ENCODE measurements at regions not wholly inside any gene's neighbourhood (a gene's known extent, or its start where the extent isn't known, plus 50 kb on each side); places are given as distances from the start of the nearest gene placed in this dataset.

DNA sequence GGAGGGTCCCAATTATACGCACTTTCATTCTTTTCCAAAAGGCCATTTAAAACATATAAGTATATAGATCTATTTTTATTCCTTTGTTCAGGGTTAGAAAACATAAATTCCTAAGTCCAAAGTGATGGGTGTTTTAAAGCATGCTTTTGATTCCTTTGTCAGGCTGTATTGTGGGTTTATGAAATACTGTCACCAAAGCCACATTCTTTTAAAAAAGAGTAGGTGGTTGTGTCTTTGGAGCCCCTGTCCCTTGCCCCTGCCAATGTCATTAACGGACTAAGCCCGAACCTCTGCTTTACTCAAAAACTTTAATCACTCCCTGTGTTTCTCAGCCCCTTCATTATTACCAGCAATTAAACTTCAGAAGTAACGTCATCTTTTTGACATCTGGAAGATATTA is 104.9 kb upstream of the APCDD1 start:
- H3F3A ChIP-seq (ENCODE audit: control insufficient read depth, insufficient read depth): no peaks in the 10 kb centered on the region
- no peak overlapping the region for H3K4me2 ChIP-seq (ENCODE audit: low read length)
- TF ChIP-seq, protein P1, sequence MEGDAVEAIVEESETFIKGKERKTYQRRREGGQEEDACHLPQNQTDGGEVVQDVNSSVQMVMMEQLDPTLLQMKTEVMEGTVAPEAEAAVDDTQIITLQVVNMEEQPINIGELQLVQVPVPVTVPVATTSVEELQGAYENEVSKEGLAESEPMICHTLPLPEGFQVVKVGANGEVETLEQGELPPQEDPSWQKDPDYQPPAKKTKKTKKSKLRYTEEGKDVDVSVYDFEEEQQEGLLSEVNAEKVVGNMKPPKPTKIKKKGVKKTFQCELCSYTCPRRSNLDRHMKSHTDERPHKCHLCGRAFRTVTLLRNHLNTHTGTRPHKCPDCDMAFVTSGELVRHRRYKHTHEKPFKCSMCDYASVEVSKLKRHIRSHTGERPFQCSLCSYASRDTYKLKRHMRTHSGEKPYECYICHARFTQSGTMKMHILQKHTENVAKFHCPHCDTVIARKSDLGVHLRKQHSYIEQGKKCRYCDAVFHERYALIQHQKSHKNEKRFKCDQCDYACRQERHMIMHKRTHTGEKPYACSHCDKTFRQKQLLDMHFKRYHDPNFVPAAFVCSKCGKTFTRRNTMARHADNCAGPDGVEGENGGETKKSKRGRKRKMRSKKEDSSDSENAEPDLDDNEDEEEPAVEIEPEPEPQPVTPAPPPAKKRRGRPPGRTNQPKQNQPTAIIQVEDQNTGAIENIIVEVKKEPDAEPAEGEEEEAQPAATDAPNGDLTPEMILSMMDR (IDR thresholded peaks at IDR 0.05; ENCODE audit: low read depth, low read length, poor library complexity, severe bottlenecking): no peak
- no peak for TF ChIP-seq EZH2phosphoT487 (IDR thresholded peaks at IDR 0.05; ENCODE audit: borderline replicate concordance, low read length)
- H3K36me3 ChIP-seq (ENCODE audit: control insufficient read depth, low read length): no peaks in the 10 kb centered on the region
- H3K9me2 ChIP-seq (replicated peaks; ENCODE audit: control insufficient read depth, low read length): no peaks in the 10 kb centered on the region
- H3K4me1 ChIP-seq (ENCODE audit: control insufficient read depth, low read length): no peaks in the 10 kb centered on the region
- H3K27me3 ChIP-seq (ENCODE audit: control insufficient read depth, low read length): no peaks in the 10 kb centered on the region
- no peaks in the 10 kb centered on the region for H3K79me2 ChIP-seq (ENCODE audit: control insufficient read depth, low read length)
- no peaks in the 10 kb centered on the region for H4K20me1 ChIP-seq (ENCODE audit: control insufficient read depth, insufficient read depth, low read depth, low read length)
- no peaks in the 10 kb centered on the region for H3K9me3 ChIP-seq (ENCODE audit: control insufficient read depth, insufficient read depth, low read length)
- no peak overlapping the region for H3K27ac ChIP-seq (ENCODE audit: low read depth, low read length)
- no peak overlapping the region for H3K4me3 ChIP-seq (ENCODE audit: low read length)

DNA sequence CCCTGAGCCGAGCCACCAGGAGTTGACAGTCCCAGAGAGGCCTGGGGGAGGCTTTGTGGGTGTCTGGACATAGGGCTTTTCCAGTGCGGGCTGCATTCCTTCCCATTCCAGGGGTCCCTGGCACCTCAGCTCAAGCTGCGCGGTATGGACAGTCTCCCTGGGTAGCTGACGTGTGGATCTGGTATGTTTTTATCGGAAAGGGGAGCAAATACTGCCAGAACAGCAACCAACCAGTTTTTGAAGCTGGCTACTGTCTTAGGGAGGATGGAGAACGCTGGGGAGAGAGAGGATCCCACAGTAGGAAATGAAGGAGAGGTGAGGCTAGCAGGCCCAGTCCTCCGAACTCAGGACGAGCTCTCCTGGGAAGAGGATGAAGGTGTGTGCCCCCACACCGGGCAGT is 103.8 kb upstream of the APCDD1 start:
- H4K20me1 ChIP-seq (ENCODE audit: control insufficient read depth, insufficient read depth, low read depth, low read length): no peaks in the 10 kb centered on the region
- no peaks in the 10 kb centered on the region for H3K79me2 ChIP-seq (ENCODE audit: control insufficient read depth, low read length)
- no peaks in the 10 kb centered on the region for H3K9me2 ChIP-seq (replicated peaks; ENCODE audit: control insufficient read depth, low read length)
- TF ChIP-seq, protein P1 (IDR thresholded peaks at IDR 0.05; ENCODE audit: low read depth, low read length, poor library complexity, severe bottlenecking): no peak
- TF ChIP-seq EZH2phosphoT487 (IDR thresholded peaks at IDR 0.05; ENCODE audit: borderline replicate concordance, low read length): no peak
- H3F3A ChIP-seq (ENCODE audit: control insufficient read depth, insufficient read depth): no peaks in the 10 kb centered on the region
- H3K4me1 ChIP-seq (ENCODE audit: control insufficient read depth, low read length): no peaks in the 10 kb centered on the region
- no peaks in the 10 kb centered on the region for H3K27me3 ChIP-seq (ENCODE audit: control insufficient read depth, low read length)
- H3K36me3 ChIP-seq (ENCODE audit: control insufficient read depth, low read length): no peaks in the 10 kb centered on the region
- no peak overlapping the region for H3K4me3 ChIP-seq (ENCODE audit: low read length)
- H3K9me3 ChIP-seq (ENCODE audit: control insufficient read depth, insufficient read depth, low read length): no peaks in the 10 kb centered on the region
- H3K27ac ChIP-seq (ENCODE audit: low read depth, low read length): no peak overlapping the region
- no peak overlapping the region for H3K4me2 ChIP-seq (ENCODE audit: low read length)

DNA sequence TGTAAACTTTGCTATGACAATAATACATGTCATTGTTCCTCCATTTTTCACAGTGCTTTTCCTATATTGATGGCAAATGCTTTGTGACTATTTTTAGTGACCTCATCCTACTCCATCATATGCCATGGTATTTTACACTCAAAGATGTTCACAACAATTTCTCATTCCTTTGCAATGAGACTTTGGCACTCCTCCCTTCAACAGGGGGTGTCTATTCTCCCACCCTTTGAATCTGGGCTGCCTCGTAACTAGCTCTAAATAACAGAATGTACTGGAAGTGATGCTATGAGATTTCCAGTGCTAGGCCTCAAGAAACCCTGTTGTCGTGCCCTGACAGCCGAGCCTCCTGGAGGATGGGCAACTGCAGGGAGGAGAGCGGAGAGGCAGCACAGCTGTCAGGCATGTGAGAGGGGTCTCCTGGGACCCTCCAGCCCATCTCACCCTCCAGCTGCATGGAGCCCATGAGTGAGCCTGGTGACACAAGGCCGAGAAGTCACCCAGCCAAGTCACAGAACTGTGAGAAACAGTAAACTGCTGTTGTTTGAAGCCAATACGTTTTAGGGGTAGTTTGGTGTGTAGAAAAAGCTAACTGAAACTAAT is 103.1 kb upstream of the APCDD1 start:
- Histone ChIP-seq H3K79me2 (ENCODE audit: control insufficient read depth, low read length) (no peaks in the 10 kb centered on the region), H3K27ac (ENCODE audit: low read depth, low read length) (no peak overlapping the region), H3K27me3 (ENCODE audit: control insufficient read depth, low read length) (no peaks in the 10 kb centered on the region), H3K4me3 (ENCODE audit: low read length) (no peak overlapping the region), H3F3A (ENCODE audit: control insufficient read depth, insufficient read depth) (no peaks in the 10 kb centered on the region), H3K36me3 (ENCODE audit: control insufficient read depth, low read length) (no peaks in the 10 kb centered on the region), H3K9me2 (replicated peaks; ENCODE audit: control insufficient read depth, low read length) (no peaks in the 10 kb centered on the region), H3K4me2 (ENCODE audit: low read length) (no peak overlapping the region), H3K4me1 (ENCODE audit: control insufficient read depth, low read length) (no peaks in the 10 kb centered on the region), H3K9me3 (ENCODE audit: control insufficient read depth, insufficient read depth, low read length) (peaks cover 6% of the 10 kb centered on the region; the same call in 1 of the 2 replicates), H4K20me1 (ENCODE audit: control insufficient read depth, insufficient read depth, low read depth, low read length) (no peaks in the 10 kb centered on the region)
- TF ChIP-seq, protein P1 (IDR thresholded peaks at IDR 0.05; ENCODE audit: low read depth, low read length, poor library complexity, severe bottlenecking): no peak
- TF ChIP-seq EZH2phosphoT487 (IDR thresholded peaks at IDR 0.05; ENCODE audit: borderline replicate concordance, low read length): no peak
